ENCODE measurements at regions not wholly inside any gene's neighbourhood (a gene's known extent, or its start where the extent isn't known, plus 50 kb on each side); places are given as distances from the start of the nearest gene placed in this dataset.

DNA sequence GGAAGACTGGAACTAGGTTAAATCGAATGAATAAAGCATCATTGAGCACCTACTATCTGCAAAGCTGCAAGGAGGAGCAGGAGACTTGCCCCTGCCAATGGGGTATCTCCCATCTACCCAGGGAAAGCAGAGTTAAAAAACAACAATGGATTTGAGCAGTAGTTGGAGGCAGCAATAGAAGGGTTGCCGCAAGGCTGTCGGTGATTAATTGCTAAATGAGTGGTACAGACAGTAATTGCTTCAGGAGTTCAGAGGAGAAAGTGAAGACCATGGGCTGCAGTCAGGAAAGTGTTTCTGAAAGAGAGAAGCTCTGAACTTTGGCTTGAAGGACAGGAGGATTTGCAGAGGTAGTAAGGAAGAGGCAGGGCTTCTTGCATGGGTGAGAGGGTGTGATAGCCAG, 152.9 kb downstream of the ACTL8 start:
- no peak for DNase-seq

DNA sequence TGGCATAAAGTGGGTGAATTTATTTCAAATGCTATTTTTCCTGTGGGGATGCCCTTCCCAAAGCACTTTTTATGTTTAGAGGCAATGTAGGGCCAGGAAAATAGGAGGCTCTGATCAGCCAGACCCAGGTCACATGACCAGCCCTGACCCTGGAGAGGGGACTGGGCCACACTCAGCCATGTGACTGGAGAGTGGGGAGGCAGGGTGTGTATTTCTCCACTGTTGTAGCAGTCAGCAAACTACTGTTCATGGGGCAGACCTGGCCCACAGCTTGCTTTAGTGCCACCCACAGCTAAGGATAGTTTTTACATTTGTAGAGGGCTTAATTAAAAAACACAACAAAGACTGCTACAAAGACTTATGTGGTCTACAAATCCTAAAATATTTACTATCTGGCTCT, 153.8 kb downstream of the ACTL8 start:
- DNase-seq: no peak

DNA sequence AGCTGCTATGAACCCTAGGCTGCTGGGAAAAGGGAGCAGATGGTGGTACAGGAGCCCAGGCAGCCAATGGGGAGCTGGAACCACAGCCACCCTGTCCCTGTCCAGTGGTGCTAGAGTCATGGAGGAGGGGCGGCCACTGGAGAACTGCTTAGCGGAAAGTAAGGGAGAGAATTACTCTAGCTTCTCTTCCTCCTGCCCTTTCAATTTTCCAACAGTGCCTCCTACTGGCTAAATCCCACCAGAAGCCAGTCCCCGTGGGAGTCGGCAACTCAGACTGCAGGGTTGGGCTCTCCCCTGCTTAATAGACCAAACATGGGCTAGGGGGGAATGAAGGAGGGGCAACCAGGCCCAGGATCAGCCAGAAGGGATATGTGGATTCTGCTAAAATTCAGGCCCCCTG, 154.5 kb downstream of the ACTL8 start:
- DNase-seq: peak; percentile 36 to 60

DNA sequence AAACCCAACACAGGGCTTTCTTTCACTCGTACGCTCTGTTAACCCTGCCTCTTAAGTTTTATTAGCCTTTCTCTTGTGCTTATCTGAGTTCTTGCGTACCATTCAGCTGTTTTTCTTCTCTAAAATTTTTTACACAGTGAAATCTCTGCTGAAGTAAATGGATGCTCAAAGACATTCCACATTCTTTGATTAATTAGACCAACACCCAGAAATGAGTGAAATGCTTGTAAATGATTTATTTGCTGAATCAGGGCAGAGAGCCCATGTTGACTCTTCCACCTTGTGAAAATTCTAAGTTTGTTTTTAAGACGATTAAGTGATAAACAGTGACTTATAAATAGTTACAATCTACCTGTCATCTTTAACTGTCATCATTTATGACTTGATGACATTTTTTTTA, 156.7 kb downstream of the ACTL8 start:
- no peak for DNase-seq

DNA sequence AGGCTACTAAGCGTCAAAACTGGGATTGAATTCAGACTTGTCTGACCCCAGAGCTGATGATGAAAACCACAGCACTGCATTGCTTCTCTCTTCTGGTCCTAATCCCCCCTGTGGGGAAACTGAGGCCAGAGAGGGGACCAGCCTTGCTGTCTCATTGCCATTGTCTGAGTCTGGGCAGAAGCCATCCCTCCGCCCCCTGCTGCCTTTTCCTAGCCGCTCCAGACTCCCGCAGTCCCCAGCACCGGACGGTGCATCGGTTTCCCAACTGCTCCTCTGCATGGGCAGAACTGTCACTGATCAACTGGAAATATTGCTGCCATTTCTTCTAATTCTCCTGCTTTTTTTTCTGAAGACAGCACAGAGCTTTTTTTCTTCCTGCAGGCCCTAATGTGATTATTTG, 157.4 kb downstream of the ACTL8 start:
- no peak for DNase-seq

DNA sequence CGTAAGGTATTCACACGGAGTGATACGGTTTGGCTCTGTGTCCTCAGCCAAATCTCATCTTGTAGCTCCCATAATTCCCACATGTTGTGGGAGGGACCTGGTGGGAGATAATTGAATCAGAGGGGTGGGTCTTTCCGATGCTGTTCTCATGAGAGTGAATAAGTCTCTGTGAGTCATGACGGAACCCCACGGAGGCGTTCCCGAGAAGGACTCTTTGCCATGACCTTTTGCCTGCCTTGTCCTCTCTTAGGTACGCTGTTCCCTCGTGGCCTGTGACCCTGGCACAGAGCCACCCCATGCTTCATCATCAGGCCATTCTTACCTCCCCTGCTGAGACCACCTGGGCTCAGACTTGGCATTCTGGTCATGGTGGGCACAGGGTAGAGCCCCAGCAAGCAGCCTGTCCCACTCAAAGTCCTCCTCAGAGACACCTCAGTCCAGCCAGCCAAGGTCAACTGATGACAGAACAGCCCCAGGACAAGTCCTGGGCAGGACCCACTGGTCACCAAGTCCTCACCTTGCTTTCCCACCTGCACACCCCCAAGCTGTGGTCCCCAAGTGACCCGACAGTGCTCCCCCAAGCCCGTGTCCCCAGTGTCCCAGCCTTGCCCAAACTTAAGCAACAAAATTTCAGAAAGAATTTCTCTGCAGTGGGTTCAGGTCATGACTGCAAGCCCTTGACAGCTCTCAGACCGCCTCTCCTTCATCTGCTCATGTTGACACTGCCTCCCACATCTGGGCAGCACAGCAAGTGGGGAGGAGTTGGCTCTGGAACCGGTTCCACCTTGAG, 158.4 kb downstream of the ACTL8 start:
- no peak for DNase-seq

DNA sequence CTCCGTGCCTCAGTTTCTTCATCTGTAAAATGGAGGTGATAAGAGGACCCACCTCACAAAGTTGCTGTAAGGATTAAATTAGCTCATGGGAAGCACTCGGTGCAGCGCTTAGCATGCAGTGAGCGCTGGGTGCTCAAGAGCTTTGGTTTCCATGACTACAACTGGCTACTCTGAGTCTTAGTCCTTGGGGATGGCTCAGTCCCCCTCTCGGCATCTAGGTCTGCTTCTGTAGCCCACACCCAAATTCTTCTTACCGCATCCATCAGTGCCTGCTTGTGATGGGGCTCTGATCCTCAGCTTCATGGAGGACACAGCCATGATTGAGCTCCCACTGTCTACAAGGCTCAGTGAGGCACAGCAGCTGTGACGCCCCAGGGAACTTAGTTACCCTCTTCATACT, 159.0 kb downstream of the ACTL8 start:
- DNase-seq: peak; percentile 6 to 62

DNA sequence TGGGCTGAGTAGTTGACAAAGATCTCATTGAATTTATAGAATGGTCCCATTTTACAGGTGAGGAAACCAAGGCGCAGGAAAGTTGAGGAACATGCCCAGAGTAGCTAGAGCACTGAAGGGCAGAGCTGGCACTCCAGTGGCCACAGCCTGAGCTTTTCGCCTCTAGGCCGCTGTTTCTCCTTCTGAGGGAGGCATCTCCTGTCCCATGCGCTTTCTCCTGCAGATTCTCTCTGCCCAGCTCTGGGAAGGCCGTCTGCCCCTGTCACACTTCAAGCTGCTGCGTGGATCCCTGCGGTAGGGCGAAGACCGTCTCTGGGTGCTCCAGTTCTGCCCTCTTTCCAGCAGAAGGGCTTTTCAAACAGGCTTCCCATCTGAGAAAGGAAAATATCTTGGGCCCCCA, 159.9 kb downstream of the ACTL8 start:
- DNase-seq: no peak

DNA sequence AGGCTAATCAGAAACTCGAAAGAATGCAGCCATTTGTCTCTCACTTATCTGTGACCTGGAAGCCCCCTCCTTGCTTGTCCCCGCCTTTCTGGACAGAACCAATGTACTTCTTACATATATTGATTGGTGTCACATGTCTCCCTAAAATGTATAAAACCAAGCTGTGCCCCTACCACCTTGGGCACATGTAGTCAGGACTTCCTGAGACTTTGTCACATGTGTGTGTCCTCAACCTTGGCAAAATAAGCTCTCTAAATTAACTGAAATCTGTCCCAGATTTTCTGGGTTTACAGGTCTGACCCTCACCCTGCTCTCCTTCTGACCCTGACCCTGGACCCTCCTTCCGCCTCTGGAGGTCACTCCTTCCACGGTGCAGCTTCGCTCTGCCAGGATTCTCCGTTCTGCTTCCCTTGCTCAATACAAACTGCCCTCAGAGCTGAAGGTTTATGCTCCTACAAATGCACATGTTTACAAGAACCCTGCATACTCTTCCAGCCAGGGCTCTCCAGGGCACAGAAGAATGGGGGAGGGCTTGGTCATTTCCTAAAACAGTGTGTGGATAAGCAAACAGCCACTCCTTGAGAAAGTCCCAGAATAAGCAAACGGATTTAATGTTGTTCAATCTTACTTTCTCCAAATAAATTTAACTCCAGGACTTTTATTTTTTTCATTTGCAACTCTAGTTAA, 160.5 kb downstream of the ACTL8 start:
- no peak for DNase-seq

DNA sequence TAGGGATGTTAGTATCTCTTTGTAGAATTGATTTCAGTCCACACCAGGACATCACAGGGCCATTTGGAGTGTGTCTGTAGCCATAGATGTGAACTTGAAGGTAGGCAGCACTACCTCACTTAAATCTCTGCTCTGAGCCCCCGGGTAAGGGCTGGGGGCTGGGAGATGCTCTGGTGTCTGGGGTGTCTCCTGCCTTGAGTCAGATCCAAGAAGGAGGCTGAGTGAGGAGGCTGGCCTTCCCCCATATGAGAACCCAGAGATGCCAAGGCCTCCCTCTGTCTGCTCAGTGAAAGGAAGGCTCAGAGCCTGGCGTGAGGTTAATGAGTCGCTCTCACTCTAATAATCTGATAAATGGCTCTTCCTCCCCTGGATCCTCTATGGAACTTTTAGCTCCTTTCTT, 161.6 kb downstream of the ACTL8 start:
- no peak for DNase-seq

DNA sequence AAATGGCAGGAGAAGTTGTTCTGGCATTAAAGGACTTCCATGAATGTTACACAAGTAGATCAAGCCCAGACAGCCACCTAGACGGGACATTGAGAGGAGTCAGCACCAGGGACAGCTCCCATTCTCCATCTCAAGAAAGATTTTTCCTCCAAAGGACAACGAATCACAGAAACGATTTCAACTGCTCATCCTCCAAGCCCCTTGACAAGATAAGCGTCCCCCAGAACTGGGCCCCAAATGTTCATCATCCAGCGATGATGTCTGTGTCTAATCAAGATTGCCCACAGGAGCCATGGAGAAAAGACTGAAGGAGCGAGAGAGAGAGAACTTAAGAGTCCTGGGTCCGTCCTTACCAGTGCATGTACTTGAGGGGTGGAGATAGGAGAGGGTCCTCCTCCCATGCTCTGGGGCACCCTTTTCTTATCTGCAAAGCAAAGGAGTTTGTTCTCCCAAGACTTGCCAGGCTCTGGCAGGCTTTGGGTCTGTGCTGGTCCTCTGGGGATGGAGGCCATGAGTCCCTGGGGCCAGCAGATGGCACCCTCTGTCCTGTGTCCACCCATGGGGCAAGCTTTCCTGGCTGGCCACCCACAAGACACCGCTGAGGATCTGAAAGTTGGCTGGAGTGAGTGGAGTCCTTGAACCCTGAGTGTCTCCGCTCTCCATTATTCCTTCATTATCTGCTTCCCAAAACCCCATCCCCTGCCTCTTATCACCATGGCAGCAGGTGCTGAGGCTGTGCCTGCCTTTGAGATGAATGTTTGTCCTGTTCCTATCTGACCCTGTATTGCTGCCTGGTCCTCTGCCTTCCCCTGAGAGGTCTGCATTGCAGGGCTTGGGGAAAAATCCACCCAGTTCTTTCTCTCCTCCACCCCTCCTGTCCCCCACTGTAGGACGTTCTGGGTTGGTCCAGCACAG, 164.6 kb downstream of the ACTL8 start:
- DNase-seq: peak; percentile 17 to 69

DNA sequence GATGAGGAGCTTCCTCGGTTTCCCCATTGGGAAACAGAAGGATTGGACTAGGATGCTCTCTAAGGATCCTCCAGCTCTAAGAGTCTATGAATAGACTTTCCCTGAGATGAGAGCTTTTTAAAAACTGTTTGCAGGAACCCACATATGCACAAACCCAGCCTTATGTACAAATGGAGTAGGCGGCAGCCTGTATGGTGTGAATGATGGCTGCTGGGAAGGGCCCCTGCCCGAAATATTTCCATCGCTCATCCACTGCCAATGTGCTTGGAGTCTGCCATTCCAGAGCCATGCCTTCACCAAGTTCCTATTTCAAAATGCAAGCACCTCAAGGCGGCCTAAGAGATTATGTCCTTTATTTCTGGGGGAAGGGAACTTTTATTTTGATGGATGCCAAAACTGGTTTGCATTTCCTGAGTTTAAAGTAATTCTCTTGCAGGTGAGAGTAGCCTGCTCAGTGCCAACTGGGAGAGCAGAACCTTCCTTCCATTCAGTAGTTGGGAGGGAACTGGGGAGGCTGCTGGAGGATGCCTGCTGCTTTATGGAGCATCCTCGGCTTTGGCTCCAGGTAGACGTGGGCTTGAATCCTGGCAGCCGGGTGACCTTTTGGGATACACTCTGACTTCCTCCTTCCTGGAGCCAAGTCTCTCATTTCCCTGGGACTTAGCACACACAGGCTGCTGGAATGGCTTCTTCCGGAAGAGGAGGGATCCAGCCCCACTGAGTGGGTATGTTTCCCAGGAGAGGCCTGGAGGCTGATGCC, 165.9 kb downstream of the ACTL8 start:
- no peak for DNase-seq

DNA sequence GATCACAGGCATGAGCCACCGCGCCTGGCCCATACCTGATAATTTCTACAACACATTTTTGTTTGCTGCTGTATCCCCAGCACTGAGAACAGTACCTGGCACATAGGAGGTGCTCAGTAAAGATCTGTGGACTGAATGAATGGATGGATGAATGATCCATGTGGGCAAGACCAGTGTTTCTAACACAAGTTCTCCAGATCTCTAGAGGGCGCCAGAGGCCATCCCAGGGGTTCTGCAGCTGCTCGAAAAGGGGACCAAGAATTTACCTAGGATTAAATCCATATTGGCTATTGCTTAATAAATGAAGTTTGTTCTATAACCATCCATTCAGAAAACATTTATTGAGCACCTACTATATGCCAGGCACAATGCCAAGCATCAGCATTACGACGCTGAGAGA, 167.7 kb downstream of the ACTL8 start:
- DNase-seq: peak; percentile 73 to 79

DNA sequence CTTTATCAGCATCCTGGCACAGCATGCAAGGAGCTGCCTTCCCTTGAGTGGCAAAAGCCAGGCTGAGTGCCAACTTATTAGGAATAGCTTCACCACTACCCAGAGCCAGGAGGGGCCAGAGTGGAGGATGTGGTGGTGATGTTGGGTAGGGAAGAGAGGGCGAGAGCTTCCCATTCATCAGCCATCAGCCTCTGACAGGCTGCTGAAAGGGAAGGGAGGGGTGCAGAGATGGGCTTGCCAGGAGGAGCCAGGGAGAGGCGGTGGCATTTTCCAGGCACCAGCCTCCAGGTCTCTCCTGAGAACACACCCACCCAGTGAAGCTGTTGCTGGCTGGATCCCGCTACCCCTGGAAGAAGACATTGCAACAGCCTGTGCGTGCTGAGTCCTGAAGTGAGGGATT, 168.5 kb downstream of the ACTL8 start:
- peak; percentile 46 to 56 for DNase-seq

DNA sequence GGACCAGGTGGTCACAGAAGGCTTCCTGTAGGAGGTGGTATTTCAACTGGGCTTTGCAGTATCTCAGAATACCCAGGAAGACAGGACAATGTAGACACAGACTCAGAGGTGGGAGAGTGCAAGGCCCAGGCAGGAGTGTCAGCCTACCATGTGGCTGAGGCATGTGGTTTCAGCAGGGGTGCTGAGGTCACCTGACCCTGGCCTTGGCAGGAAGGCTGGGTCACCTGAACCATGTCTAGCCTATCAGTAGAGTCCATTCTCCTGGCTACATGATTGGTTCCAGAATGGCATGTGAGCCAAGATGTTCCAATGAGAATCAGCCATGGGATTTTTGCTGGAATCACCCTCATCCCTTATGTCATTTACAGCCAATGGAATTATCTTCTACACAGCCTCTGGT, 169.4 kb downstream of the ACTL8 start:
- DNase-seq: no peak

DNA sequence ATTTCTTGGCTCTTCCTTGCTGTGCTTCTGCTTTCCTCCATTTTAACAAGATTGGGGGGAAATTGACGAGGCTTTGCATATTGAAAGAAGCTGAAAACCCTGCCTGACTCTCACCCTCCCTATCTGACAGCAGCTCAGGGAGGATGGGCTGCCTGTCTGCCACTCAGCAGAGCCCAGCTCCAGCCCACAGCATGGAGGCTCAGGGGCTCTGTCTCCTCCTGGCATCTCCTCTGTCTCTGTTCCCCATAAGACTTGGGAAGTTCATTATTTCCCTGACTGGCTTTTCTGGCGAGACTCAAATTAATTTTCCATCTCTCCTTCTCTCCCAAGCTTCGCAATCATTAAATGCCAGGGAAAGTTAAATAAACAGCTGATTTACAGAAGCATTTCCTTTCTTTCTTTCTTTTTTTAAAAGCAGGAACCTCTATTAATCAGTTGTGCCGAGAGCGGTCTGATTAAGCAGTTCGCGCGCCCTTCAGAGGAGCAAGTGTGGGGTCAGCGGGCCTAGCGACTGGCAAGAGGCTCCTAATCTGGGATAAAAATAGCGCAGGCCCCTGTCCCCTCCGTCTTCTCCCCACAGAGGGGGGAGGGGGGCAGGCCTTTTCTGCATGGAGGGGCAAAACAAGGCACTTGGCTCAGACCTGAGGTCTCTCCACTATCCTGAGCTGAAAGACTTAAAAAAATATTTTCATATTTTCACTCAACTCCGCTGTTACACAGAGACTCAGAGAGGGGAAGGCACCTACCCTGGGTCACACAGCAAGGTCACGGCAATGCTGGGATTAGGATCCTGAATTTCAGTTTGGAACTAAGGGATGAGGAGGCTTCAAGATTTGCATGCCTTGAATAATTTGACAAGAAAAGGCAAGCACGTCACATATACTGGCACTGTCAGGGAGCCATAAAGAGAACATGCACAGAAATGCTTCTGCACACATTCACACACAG, 170.4 kb downstream of the ACTL8 start:
- no peak for DNase-seq

DNA sequence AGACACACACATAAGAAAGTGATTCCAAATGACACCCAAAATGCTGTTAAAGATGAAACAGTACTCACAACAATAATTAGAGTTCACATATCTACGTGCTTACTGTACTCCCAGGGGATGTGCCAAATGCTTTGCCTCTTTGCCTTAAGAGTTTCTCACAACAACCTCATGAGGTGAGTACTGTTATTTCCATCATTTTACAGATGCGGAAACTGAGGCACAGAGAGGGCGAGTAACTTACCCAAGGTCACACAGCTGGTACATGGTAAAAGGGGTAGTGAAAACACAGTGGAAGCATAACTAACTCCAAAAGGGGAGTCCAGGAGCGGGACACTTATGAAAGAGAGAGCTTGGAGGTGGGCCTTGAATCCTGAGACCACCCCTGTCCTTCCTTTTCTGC, 171.8 kb downstream of the ACTL8 start:
- no peak for DNase-seq

DNA sequence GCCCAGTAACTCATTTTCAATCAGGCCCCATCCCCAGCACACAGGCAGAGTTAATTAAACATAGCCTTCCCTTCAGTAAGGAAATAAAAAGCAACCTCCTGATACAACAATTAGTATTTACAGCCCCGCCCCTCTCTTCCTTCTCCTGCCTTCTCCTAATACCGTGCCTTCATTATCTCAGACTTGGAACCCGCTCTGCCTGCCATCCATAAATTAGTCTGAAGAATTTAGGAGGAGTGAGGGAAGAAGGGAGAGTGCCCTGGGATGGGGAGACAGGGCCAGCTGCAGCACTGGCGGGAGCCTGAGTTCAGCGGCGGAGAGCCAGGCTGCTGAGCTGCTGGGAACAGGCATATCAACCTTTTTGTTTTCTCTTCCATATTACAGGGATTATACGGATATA, 172.8 kb downstream of the ACTL8 start:
- DNase-seq: no peak

DNA sequence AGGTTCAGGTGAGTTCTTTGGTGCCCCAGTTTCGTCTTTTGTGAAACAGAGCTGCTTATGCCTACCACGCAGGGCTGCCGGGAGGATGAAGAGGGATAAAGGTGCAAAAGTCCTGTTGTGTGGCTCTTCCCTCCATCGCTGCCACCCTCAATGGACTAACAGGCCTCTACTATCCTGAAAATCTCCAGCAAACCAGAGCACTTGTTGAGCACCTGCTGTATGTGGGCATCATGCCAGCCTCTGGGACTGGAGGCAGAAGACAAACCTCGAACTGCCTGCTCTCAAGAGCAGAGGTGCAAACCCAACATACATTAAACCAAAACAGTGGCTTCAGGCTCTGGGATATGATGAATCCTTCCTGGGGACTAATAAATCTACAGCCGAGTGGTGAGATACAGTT, 174.1 kb downstream of the ACTL8 start:
- no peak for DNase-seq

DNA sequence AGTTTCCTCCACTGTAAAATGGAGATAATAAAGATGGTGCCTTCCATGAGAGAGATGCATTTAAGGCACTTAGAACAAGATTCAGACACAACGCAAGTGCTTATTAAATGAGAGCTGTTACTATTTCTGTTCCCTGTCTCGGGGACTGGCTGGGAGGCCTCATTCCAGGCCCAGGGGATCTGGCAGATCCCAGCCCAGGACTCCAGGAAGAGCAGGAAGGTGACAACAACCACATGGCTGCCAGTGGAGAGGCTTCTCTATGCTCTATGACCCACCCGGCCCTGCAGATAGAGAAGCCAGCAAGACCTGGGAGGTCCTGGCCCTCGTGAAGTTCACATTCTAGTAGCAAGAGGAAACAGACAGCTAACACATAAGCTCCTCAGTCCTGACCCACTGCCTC, 175.5 kb downstream of the ACTL8 start:
- no peak for DNase-seq

DNA sequence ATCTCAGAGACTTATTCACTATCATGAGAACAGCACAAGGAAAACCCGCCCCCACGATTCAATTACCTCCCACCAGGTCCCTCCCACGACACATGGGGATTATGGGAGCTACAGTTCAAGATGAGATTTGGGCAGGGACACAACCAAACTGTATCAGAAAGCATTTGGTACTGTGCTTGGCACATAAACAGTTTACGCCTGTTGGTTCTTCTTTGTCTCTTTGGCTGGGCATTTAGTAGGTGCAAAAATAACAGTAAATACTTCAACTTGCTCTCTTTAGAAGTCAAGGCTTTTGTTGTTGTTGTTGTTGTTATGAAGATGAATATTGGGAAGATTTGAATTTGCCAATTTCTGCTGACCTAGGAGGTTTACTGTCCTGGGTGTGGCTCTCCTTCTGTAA, 175.4 kb upstream of the IGSF21 start:
- no peak for DNase-seq

DNA sequence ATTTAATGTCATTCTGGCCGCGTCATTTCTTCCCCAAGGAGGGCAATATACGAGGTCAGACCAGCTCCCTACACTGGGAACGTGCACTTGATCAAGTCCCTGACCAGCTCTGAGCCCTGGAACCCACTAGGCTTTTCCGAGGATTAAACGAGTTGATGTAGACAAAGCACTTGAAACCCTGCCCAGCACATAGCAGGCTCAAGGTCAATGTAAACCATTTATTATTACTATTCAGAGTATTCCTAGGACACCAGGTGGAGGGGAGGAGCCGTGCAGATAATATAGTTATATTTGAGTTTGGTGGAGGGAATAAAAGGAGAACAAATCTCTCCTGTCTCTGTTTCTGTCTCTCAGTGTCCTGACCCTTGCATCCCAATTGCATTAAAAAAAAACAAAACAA, 174.1 kb upstream of the IGSF21 start:
- DNase-seq: peak in 1 of 2 experiments; percentile 48
